Heart right ventricle (tissue), 16 donors: ENCODE measurements at regions not wholly inside any gene's neighbourhood (a gene's known extent, or its start where the extent isn't known, plus 50 kb on each side); places are given as distances from the start of the nearest gene placed in this dataset.

Experiments
- ATAC-seq, 8 donors: fragments of 200-7000 bp; cut with Tn5 transposase; one replicate each; pipeline ENCODE4 v1.9.1; 2020; ENCODE audit warnings: mild to moderate bottlenecking in 8 of 8, moderate library complexity in 8 of 8, moderate number of reproducible peaks in 1 of 8
- DNase-seq, 2 donors: peaks; one replicate each; pipeline ENCODE4 v3.0.0-alpha.2; 2020
- H3K27ac ChIP-seq, 10 donors: fragments of 200-600 bp; sonication (generic) in 2 of 10; one replicate each; pipeline versions ENCODE4 v1.5.0 to v1.8.0; 2020 to 2022; ENCODE audit warnings: mild to moderate bottlenecking in 3 of 10
- H3K27me3 ChIP-seq, 7 donors: fragments of 200-600 bp; one replicate each; pipeline ENCODE4 v1.8.0; 2021 to 2022; ENCODE audit warnings: mild to moderate bottlenecking in 2 of 7
- H3K36me3 ChIP-seq, 9 donors: fragments of 200-600 bp; sonication (generic) in 1 of 9; one replicate each; pipeline versions ENCODE4 v1.5.0 to v1.8.0; 2020 to 2022; ENCODE audit warnings: mild to moderate bottlenecking in 2 of 9
- H3K4me1 ChIP-seq, 9 donors: fragments of 200-600 bp; sonication (generic) in 1 of 9; one replicate each; pipeline versions ENCODE4 v1.5.0 to v1.8.0; 2020 to 2022; ENCODE audit warnings: mild to moderate bottlenecking in 4 of 9
- H3K4me3 ChIP-seq, 10 donors: fragments of 200-600 bp; sonication (generic) in 2 of 10; one replicate each; pipeline versions ENCODE4 v1.5.0 to v1.8.0; 2020 to 2022; ENCODE audit warnings: mild to moderate bottlenecking in 7 of 10, moderate library complexity in 2 of 10
- H3K9me3 ChIP-seq, 11 donors: fragments of 200-600 bp in 10 of 11; sonication (generic) in 2 of 11; one replicate each; pipeline versions ENCODE4 v1.5.0 to v1.8.0; 2013 to 2022; ENCODE audit warnings: mild to moderate bottlenecking in 2 of 11, control low read depth in 1 of 11, moderate library complexity in 1 of 11
- CTCF ChIP-seq, 9 donors: fragments of 200-600 bp; sonication (generic) in 2 of 9; IDR thresholded peaks; one replicate each; pipeline versions ENCODE4 v1.5.0 to v1.8.0; 2021 to 2022; ENCODE audit warnings: antibody characterized with exemption in 9 of 9, mild to moderate bottlenecking in 5 of 9, moderate library complexity in 1 of 9
- WGBS, 2 donors: extraction: QIAGEN DNeasy Blood & Tissue Kit; methylation state at CpG; one replicate each; pipeline ENCODE4 v1.1.7; 2013; ENCODE audit warnings: inconsistent platforms in 1 of 2; 5-methylcytosine and 5-hydroxymethylcytosine counted together
- intact Hi-C, 10 donors: fragments of 100-400 bp; cut with DNase I; formaldehyde crosslinking; loops; one replicate each; pipeline versions ENCODE4 v1.11.1 to v1.14.2; 2022
- donor health status: Arrhythmogenic right ventricular cardiomyopathy.
- donor health status: ischemic (EF 13 %, LVEDD 7.1; RV severe dilation, severe dysfunction).
- donor health status: healthy with polysubstance abuse.
- donor health status: DM: no; HTN: yes; CAD: no.
- donor health status: DM: no; HTN: no; CAD: no.
- donor health status: ischemic (EF 25% LVEDD 6.9; RV normal size, moderate dysfunction).
- donor health status: ischemic (EF 25% LVEDD 5.7; RV mildly dilated, moderate dysfunction).
- donor health status: healthy.
- donor health status: DM: yes; HTN: yes; CAD: no.
- donor health status: Ischemic cardiomyopathy.
- donor health status: ischemic (EF 35%, LVEDD 5.7; RV mildly dilated, moderate dysfunction).
- donor health status: nonischemic (EF 11% LVEDD 7.7; RV severe dilation, severe dysfunction).
- donor health status: DM: yes; HTN: yes; CAD: no.
- donor health status: PGD.
- donor health status: ischemic (EF 29% LVEDD 5.4; RV normal size, mild dysfunction).
- donor health status: nonischemic (EF 23%, LVEDD 6.1; RV moderate dilation, normal function).

GRCh38 chr2:172334988-172335387 lies 92.4 kb upstream of the ITGA6 start:
- intact Hi-C loops, result no loop called here
- Histone ChIP-seq H3K4me3 (no peak overlapping the region), H3K27ac (no peak overlapping the region), H3K9me3 (no peaks in the 10 kb centered on the region), H3K36me3 (no peaks in the 10 kb centered on the region), H3K27me3 (no peaks in the 10 kb centered on the region), H3K4me1 (peaks cover 2 to 24% (median 15%) of the 10 kb centered on the region in 9 donors)
- ATAC-seq (no peak), DNase-seq (no peak)
- WGBS, 2 donors, result 89 to 97% methylated on average over 4 of the region's 4 CpGs
- TF ChIP-seq CTCF (IDR thresholded peaks at IDR 0.05), result no peak

DNA sequence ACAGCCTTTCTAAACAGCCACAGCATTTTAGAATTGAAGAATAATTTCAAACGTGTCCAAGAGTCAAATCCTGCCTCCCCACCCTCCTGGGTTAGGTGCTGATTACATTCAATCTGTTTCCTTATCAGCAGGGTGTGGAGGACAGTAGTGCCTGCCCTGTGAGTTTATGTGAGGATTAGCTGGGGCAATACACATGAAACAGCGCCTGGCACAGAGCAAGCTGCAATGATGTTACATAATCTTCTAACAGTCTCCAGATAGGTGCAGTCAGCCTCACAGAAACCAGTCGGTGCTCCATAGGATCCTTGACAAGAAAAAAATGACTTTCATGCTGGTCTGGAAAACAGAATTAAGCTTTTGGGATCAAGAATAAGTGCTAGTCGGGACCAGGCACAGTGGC lies 91.7 kb upstream of the ITGA6 start:
- H3K36me3 ChIP-seq, result no peaks in the 10 kb centered on the region
- TF ChIP-seq CTCF (IDR thresholded peaks at IDR 0.05), result no peak
- H3K9me3 ChIP-seq, result no peaks in the 10 kb centered on the region
- DNase-seq (no peak), ATAC-seq (peak in 3 of 8 donors; percentile 8 to 16 (median 11))
- intact Hi-C loops, result no loop called here
- WGBS, 2 donors, result 35 to 52% methylated on average over 4 of the region's 4 CpGs
- H3K27me3 ChIP-seq, result no peaks in the 10 kb centered on the region
- H3K27ac ChIP-seq, result peak overlapping the region in 1 of 10 donors; percentile 10
- H3K4me3 ChIP-seq, result no peak overlapping the region
- H3K4me1 ChIP-seq, result peaks cover 4 to 27% (median 16%) of the 10 kb centered on the region in 9 donors

GRCh38 chr2:172336681-172337080 lies 90.7 kb upstream of the ITGA6 start:
- no peak for DNase-seq
- Histone ChIP-seq H3K27ac (no peak overlapping the region), H3K9me3 (no peaks in the 10 kb centered on the region), H3K4me3 (no peak overlapping the region), H3K27me3 (no peaks in the 10 kb centered on the region), H3K36me3 (no peaks in the 10 kb centered on the region), H3K4me1 (peaks cover 6 to 37% (median 20%) of the 10 kb centered on the region in 9 donors)
- no peak for TF ChIP-seq CTCF (IDR thresholded peaks at IDR 0.05)
- intact Hi-C loops, result no loop called here
- ATAC-seq, result no peak
- WGBS, 2 donors, result 50% methylated on average over 2 of the region's 2 CpGs

- peak in 4 of 8 donors; percentile 18 to 31 (median 28) for ATAC-seq
- Histone ChIP-seq H3K4me1 (peaks cover 6 to 46% (median 25%) of the 10 kb centered on the region in 9 donors), H3K9me3 (peaks cover 0 to 9% (median 6%) of the 10 kb centered on the region in 11 donors), H3K4me3 (no peak overlapping the region), H3K27me3 (no peaks in the 10 kb centered on the region), H3K36me3 (no peaks in the 10 kb centered on the region), H3K27ac (peak overlapping the region in 8 of 10 donors; percentile 6 to 75 (median 44))
- no peak for DNase-seq
- intact Hi-C loops, result no loop called here
- peak in 4 of 9 donors; percentile 16 to 42 (median 18) for TF ChIP-seq CTCF (IDR thresholded peaks at IDR 0.05)
- 42 to 56% methylated on average over 6 of the region's 6 CpGs for WGBS, 2 donors
Observed at GRCh38 chr2:172339371-172340010, 87.9 kb upstream of the ITGA6 start.
